Stimulated activated CD4-positive, alpha-beta T cell treated with anti-CD3 and anti-CD28 coated beads, Interleukin-2, amount 100 ng/mL, for 48 hours (primary cell): ENCODE measurements at regions not wholly inside any gene's neighbourhood (a gene's known extent, or its start where the extent isn't known, plus 50 kb on each side); places are given as distances from the start of the nearest gene placed in this dataset.

Experiments
- DNase-seq, 2 donors: peaks; one replicate each; pipeline ENCODE4 v3.0.0-alpha.2; 2020

DNA sequence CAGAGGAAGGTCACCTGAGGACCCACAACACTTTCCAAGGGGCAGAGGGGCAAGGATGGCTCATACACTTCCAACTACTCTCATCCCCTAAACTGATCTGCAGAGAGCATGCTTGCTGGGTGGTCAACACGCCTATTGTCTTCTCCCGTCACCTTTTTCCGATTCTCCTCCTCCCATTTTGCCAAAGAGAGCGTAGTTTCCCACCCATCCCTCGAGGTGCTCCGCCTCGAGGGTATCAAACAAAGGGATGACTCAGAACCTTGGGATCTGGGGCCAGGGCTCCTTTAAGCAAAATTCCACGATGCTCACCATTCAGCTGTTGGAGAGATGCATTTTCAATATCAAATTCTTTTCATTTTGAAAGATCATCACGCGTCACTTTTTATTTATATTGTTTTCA, 507.5 kb upstream of the SULF2 start:
- DNase-seq, result no peak

- DNase-seq, result no peak
These were observed 506.6 kb upstream of the SULF2 start for GRCh38 chr20:48291896-48292295.

DNA sequence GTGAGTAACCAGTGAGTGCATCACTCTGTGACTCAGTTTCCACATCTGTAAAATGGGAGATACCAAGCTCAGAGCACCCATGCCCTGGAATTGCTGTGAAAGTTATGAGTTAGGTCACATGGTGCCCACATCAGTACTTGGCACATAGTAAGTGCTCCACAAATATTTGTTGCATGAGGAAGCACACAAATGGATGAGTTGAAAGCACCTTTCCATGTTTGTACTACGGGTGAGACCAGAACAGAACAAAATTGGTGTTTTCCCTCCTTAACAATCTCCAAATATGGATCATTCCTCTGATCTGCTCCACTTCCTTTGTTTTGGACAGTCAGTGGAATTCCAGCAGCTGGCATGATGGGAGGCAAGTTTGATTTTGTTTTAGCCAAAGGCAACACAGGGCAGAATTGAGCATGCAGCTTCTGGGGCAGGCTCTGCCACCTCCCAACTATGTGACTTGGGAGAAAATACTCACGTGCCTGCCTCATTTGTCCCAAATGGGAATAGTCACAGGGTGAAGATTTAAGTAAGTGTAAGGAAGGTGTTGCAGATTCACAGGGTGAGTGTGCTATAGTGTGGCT, 503.7 kb upstream of the SULF2 start:
- DNase-seq, result no peak

DNA sequence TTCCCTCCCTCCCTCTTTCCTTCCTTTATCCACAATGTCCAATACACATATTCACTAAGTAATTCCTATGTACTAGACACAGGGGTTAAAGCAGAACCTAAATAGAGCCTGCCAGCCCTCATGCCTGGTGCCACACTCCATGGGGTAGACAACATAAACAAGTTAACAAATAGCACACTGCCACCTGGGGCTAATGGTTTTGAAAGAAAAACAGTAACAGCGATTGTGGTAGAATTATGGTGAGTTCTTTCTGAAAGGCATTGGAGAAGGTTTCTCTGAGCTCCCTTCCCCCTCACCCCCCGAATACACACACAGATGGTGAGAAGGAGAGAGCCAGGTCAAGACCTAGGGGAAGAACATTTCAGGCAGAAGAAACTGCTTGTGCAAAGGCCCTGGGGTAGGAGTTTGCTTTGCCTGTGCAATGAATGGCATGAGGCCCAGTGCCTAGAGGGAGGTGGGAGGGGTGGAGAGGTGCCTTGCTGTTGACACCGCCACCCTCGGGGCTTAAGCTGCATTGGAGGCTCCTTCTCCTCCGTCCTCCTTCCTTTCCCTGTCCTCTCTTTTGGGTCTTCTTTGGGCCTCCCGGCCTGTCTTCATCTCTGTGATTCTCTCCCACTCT, 502.4 kb upstream of the SULF2 start:
- DNase-seq, result no peak

- DNase-seq, result no peak
These were observed 501.8 kb upstream of the SULF2 start for GRCh38 chr20:48287021-48287494.

DNA sequence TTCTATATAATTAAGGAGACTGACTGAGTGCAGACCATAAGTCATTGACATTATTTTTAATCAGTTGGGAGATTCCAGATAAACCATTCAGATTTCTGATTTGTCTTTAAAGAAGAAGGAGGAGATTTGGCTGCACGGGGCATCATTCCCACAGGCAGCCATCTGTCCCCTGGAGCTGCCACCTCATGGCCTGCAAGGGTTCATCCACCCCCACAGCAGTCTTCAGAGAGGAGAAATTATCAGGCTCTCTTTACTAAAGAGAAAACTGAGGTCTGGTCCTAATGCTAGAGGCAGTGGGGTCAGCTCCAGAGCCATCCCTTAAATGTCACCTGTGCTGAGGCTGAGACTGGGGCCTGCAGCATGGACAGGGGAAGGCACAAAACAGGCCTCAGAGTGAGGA, 501.3 kb upstream of the SULF2 start:
- DNase-seq, result no peak

- DNase-seq, result no peak
These were observed 500.4 kb upstream of the SULF2 start for GRCh38 chr20:48285656-48286055.

- DNase-seq, result no peak
These were observed 499.6 kb upstream of the SULF2 start for GRCh38 chr20:48284837-48285236.

DNA sequence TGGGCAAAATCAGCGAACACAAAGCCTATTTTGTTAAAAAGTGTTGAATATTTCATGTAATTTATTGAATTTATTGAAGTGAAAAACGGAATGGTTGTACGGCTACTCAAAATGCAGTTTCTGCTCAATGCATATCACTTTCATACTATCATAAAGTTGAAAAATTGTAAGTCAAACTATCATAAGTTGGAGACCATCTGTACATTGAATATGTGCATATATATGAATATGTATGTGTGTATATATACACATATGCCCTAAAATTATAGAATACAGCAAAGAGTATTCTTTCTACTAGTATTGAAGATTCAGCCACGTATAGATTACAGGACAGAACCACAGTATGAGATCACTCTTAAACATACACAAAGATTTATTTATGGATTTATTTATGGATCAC, 499.0 kb upstream of the SULF2 start:
- no peak for DNase-seq

GRCh38 chr20:48283470-48284110, 498.3 kb upstream of the SULF2 start:
- no peak for DNase-seq

DNA sequence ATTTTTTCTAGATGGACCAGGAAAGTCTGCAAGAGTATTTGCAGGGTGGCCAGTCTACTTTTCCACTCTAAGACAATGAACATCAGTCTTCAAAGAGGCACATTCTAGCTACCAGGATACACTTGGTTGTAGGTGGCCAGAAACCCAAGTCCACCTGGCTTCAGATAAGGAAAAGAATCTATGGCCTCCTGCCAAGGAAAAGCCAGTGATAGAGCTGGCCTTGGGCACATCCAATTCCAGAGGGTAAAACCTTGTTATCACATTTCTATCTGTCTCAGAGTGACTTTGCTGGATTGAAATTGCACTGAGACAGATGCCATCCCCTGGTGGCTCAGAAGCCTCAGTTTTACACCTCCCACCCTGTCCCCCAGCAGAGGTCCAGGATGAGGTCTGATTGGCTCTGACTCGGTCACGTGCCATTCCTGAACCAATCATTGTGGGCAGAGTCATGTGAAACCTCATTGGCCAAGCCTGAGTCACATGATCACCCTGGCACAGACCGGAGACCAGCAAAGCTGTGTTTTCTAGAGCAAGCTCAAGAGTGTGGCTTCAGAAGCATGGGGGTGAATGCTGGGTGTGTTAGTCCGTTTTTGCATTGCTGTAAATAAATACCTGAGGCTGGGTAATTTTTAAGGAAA, 497.4 kb upstream of the SULF2 start:
- DNase-seq, result no peak

- no peak for DNase-seq
These were observed 496.2 kb upstream of the SULF2 start for GRCh38 chr20:48281501-48281900.

- no peak for DNase-seq
These were observed 493.7 kb upstream of the SULF2 start for GRCh38 chr20:48278961-48279481.

GRCh38 chr20:48277266-48277665, 492.0 kb upstream of the SULF2 start:
- DNase-seq, result no peak

- DNase-seq, result no peak
These were observed 490.7 kb upstream of the SULF2 start for GRCh38 chr20:48276021-48276342.

GRCh38 chr20:48275286-48276020, 490.2 kb upstream of the SULF2 start:
- DNase-seq, result no peak

- DNase-seq, result no peak
These were observed 488.6 kb upstream of the SULF2 start for GRCh38 chr20:48273843-48274242.

DNA sequence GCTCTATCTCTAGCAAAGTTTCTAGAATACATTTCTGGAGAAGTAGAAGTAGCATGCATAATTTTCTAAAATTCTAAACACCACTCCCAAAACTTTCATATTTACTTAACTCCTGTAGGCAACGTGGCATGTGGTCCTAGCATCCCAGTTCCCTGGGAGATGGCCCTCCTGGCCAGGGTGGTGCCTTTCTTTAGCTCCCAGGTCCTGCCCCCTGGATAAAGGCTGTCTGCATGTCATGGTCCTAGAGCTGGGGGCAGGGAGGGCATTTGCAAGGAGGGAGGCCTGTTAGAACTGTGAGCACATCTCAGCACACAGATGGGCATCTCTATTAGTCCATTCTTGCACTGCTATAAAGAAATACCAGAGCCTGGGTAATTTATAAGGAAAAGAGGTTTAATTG, 485.6 kb upstream of the SULF2 start:
- DNase-seq, result no peak

- no peak for DNase-seq
These were observed 482.8 kb upstream of the SULF2 start for GRCh38 chr20:48267860-48268633.

- DNase-seq, result no peak
These were observed 481.3 kb upstream of the SULF2 start for GRCh38 chr20:48266571-48266970.

DNA sequence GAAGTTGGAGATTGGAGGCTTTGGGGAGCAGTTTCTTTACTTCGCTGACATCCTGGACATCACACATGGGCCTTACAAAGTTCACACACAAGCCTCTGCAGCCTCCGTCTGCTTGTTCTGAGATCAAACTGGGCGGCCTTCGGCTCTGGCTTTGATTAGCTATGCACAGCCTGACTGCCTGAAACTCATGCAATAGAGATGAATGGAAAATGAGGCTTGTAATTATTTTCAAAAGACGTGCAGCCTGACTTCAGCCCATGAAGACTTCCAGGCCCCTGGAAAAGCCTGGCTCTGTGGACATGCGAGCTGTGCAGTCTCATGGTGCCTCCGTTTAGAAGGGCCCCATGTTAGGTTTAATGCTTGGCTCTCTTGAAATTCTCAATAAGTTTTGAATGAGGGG, 480.5 kb upstream of the SULF2 start:
- no peak for DNase-seq

DNA sequence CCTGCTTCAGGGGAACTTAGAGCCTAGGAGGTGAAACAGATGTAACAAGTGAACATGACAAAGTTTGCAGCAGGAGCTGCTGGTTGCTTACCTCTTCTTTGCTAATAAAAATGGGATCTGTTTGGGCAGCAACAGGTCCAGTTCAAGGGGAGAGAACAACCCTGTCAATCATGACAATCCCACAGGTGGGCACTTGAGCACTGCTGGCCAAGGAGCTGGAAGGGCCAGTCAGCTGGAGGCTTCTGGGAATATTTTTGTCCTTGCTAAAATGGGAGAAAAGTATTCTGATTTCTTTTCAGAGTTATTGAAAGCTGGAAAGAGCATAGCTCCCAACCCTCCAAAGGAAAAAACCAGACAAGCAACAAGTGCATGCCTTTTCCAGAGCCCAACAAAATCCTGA, 477.7 kb upstream of the SULF2 start:
- no peak for DNase-seq

DNA sequence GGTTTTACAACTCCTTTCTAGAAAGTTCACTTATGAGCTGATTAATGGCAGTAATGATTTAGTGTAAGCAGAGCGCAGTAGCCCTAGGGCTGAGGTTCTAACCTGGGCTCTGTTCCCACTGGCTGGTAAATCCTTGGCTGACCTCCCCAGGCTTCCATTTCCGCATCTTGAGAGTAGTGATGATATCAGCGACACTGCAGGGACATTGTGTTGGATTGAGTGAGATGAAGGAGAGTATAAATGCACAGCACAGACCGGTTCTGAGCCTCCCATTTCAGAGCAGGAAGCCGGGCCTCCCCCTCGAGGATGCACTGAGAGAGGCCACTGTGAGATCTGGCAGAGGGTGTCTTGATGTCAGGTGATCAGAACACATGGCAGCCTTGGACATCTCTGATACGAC, 477.2 kb upstream of the SULF2 start:
- DNase-seq, result no peak
